ENCODE measurements at regions not wholly inside any gene's neighbourhood (a gene's known extent, or its start where the extent isn't known, plus 50 kb on each side); places are given as distances from the start of the nearest gene placed in this dataset.

DNA sequence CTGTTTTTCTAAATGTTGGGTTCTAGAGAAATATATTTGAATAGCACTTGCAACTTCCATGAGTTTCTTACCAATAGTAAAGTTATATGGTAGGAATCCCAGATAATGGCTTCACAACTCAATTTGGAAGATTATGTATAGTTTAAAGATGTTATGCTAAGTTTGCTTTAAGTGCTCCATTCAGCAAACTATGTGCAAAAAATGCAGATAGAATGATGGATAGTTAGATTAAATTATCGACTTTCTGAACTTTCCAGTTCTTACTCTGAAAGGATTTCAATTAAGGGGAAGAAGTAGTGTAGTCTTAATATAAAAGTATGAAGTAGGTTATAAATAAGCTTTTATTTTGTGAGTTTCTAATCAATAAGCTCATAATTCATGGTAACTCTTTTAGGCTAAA is 60.7 kb upstream of the NFKB1 start:
- TF ChIP-seq, protein P1, sequence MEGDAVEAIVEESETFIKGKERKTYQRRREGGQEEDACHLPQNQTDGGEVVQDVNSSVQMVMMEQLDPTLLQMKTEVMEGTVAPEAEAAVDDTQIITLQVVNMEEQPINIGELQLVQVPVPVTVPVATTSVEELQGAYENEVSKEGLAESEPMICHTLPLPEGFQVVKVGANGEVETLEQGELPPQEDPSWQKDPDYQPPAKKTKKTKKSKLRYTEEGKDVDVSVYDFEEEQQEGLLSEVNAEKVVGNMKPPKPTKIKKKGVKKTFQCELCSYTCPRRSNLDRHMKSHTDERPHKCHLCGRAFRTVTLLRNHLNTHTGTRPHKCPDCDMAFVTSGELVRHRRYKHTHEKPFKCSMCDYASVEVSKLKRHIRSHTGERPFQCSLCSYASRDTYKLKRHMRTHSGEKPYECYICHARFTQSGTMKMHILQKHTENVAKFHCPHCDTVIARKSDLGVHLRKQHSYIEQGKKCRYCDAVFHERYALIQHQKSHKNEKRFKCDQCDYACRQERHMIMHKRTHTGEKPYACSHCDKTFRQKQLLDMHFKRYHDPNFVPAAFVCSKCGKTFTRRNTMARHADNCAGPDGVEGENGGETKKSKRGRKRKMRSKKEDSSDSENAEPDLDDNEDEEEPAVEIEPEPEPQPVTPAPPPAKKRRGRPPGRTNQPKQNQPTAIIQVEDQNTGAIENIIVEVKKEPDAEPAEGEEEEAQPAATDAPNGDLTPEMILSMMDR (IDR thresholded peaks at IDR 0.05; ENCODE audit: borderline replicate concordance, insufficient read depth, low read depth, low read length): no peak
- no peak overlapping the region for H3K4me3 ChIP-seq (ENCODE audit: low read depth, low read length)

DNA sequence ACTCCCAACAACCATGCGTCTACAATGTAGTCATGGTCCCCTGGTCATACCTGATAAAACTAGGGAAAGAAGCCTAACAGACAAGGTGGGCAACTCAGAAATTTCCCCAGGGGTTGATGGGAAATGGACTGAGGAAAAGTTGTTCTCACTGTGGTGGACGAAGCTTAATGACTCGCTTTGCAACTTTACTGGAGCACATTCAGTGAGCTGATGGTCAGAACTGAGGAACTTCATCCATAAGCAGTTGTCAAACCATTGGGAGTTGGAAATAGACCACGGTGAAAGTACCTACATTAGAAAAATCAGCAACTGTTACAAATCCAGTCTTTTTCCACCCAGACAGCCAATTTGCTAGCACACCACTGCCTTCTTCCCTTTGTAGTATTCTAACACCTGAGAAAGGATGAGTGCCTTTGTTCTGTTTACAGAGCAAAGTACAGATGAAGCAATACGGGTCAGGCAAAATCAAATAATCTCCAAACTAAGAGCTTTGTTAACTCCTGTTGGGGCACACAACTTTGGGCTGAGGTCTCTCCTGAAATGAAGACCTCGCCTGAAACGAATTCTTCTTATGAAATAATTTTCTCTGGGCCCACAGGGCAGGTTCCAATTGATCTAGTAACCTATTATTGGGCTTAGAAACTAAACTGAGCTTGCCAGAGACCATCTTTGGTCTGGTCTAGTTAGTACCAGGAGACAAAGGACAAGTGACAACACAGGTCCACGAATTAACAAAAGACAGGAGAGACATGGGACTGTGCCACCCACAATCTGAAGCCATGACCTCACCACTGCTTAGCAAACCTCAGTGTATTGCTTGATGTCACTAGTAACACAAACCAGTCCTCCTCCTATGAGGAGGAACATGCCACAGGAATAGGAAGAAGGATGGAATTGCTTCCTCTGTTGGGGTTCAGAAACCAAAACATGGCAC is 58.9 kb upstream of the NFKB1 start:
- TF ChIP-seq, protein P1 (IDR thresholded peaks at IDR 0.05; ENCODE audit: borderline replicate concordance, insufficient read depth, low read depth, low read length): no peak
- H3K4me3 ChIP-seq (ENCODE audit: low read depth, low read length): no peak overlapping the region

DNA sequence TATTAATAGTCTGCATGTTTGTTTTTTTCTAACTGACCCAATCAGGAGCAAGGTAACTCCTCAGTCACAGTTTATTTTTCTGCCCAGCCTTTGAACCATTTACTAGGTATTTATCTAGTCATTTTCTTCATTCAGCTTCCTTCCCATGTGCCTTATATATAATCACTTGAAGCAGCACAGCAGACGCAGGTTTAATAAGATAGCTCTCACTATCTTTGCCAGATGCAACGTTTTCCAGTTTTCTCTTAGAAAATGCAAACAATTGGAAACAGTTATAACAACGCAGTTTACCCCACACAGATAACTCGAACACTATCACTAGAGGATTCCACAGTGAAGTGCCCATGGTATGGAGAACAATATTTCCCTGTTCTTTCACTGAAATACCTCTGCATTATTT is 56.4 kb upstream of the NFKB1 start:
- TF ChIP-seq, protein P1 (IDR thresholded peaks at IDR 0.05; ENCODE audit: borderline replicate concordance, insufficient read depth, low read depth, low read length): no peak
- no peak overlapping the region for H3K4me3 ChIP-seq (ENCODE audit: low read depth, low read length)

DNA sequence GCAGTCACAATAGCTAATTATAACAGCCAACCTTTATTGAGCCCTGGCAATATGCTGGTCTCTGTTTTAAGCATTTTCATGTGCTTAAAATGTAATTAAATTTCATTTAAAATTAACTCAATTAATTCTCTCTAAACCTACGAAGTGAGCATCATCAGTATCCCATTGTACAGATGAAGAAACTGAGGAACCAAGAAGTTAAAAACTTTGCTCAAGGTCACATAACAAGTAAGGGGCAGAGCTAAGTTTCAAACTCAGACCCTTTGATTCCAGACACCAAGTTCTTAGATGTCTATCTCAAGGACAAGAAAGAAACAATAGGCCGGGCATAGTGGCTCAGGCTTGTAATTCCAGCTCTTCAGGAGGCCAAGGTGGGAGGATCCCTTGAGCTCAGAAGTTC is 55.9 kb upstream of the NFKB1 start:
- TF ChIP-seq, protein P1 (IDR thresholded peaks at IDR 0.05; ENCODE audit: borderline replicate concordance, insufficient read depth, low read depth, low read length): no peak
- no peak overlapping the region for H3K4me3 ChIP-seq (ENCODE audit: low read depth, low read length)

DNA sequence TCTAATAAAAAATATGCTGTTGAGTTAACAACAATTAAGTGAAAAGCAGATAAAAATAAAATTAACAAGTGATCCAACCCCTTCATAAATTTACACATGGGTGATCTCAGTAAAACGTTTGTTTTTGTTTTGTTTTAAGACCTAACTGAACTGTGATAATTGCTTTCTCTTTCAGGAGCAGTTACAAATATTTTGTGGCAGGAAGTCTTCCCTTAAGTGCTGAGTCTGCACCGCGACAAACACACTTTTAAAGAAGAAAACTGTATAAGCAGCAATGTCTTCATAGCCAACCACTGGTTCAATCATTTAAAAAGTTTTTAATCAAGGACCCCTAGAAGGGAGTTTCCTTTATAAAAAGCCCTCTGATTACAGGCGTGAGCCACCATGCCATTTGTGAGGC is 53.7 kb upstream of the NFKB1 start:
- H3K4me3 ChIP-seq (ENCODE audit: low read depth, low read length): no peak overlapping the region
- TF ChIP-seq, protein P1 (IDR thresholded peaks at IDR 0.05; ENCODE audit: borderline replicate concordance, insufficient read depth, low read depth, low read length): no peak

DNA sequence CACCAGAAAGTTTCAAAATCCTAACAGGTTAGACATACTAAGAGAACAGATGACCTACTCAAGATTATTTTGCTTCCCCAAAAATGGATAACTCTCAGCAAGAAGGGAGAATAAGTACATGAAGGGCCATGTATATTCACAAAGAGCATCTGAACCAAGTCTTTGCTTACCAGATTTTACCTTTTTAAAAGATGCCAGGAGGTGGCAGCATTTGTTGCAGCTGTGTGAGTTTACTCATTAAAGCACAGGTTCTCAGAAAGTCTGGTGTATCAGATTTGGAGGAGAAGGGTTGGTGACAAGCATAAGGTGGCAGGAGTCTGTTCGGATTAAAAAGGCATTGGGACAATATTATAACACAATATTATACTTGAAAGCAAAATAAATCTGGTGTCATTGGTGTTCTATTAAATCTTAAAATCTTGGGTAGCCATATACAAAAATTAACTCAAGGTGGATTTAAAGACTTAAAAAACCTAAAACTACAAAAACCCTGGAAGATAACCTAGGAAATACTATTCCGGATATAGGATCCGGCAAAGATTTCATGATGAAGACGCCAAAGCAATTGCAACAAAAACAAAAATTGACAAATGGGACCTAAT is 51.3 kb upstream of the NFKB1 start:
- H3K4me3 ChIP-seq (ENCODE audit: low read depth, low read length): no peak overlapping the region
- TF ChIP-seq, protein P1 (IDR thresholded peaks at IDR 0.05; ENCODE audit: borderline replicate concordance, insufficient read depth, low read depth, low read length): peak; percentile 46; the same call in 1 of the 2 replicates

DNA sequence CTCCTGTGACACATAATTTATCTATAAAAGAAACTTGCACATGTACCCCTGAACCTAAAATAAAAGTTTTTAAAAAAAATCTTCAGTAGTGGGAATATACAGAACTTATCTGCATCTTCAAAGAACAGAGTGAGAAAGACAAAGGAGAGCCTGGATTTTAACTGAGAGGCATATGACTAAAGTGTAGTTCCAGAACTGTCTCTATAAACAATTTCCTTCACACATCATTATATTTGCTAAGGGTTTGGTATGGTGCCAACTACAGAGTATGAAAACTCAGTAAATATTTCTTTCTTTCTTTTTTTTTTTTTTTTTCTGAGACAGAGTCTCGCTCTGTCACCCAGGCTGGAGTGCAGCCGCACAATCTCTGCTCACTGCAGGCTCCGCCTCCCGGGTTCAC is 49.9 kb upstream of the NFKB1 start:
- TF ChIP-seq, protein P1 (IDR thresholded peaks at IDR 0.05; ENCODE audit: borderline replicate concordance, insufficient read depth, low read depth, low read length): no peak
- H3K4me3 ChIP-seq (ENCODE audit: low read depth, low read length): no peak overlapping the region

Data from GM12875 (cell line).